HepG2 (cell line): ENCODE measurements at regions not wholly inside any gene's neighbourhood (a gene's known extent, or its start where the extent isn't known, plus 50 kb on each side); places are given as distances from the start of the nearest gene placed in this dataset.

Source experiments
- ATAC-seq: fragments of 200-7000 bp; cut with Tn5 transposase; 3 replicates; pipeline ENCODE4 v1.9.1; 2020; ENCODE audit warnings: mild to moderate bottlenecking, moderate library complexity
- BruUV-seq: library from RNA; stranded (reverse); fragments of 400-500 nt; replicated peaks from 2 replicates; lab custom pipeline; 2021; lab: Mats Ljungman, UMichigan
- CTCF ChIA-PET: fragments of 300-600 bp; formaldehyde crosslinking; extraction: SDS; loops from one replicate; lab custom pipeline; 2021; ENCODE audit warnings: low total read pairs, inconsistent platforms, low intra/inter-chr PET ratio; lab: Yijun Ruan, JAX
- POLR2A ChIA-PET: fragments of 350-600 bp; sonication (Branson Sonifier 250); formaldehyde crosslinking; loops from one replicate; lab custom pipeline; 2020; ENCODE audit warnings: antibody characterized with exemption, inconsistent platforms; lab: Yijun Ruan, JAX
- DNase-seq: peaks from one replicate; pipeline ENCODE4 v3.0.0-alpha.2; 2015; ENCODE audit warnings: low spot score
- FAIRE-seq: peaks from 3 replicates; lab custom pipeline; 2011; peaks lifted over from hg19 to GRCh38; lab: Jason Lieb, UNC
- H2AFZ ChIP-seq: one replicate; pipeline ENCODE4 v1.6.1; 2011; ENCODE audit warnings: low read length, inconsistent platforms
- H3K27ac ChIP-seq: fragments of 300-600 bp; 3 replicates; pipeline ENCODE4 v1.8.0; 2011; ENCODE audit warnings: mixed run types, mild to moderate bottlenecking, mixed read lengths, low read length, inconsistent platforms; ENCODE audit not compliant: insufficient read depth; ENCODE audit errors: extremely low read length
- H3K27me3 ChIP-seq, 2 experiments: fragments of 200-600 bp in 1 of 2; 2 replicates in 1 of 2; 3 replicates in 1 of 2; pipeline versions ENCODE4 v1.6.0 to v1.8.0; 2011; ENCODE audit warnings: low read length in 2 of 2, mild to moderate bottlenecking in 2 of 2, moderate library complexity in 2 of 2, inconsistent platforms in 1 of 2; ENCODE audit not compliant: insufficient read depth in 2 of 2, control insufficient read depth in 1 of 2
- H3K36me3 ChIP-seq, 2 experiments: fragments of 200-600 bp in 1 of 2; replicated peaks in 1 of 2; 2 replicates in 1 of 2; 3 replicates in 1 of 2; pipeline versions ENCODE4 v1.5.1 to v1.8.0; 2011; ENCODE audit warnings: low read length in 2 of 2, inconsistent platforms in 1 of 2; ENCODE audit not compliant: insufficient read depth in 2 of 2, control insufficient read depth in 1 of 2
- H3K4me1 ChIP-seq: 2 replicates; pipeline ENCODE4 v1.5.1; 2012; ENCODE audit warnings: low read length, inconsistent platforms; ENCODE audit not compliant: insufficient read depth
- H3K4me2 ChIP-seq: 2 replicates; pipeline ENCODE4 v1.6.0; 2011; ENCODE audit warnings: low read depth, low read length, inconsistent platforms
- H3K4me3 ChIP-seq, 3 experiments: fragments of 200-600 bp in 1 of 3; sonication (generic), shearing (Covaris generic) in 1 of 3; replicated peaks in 1 of 3; 2 replicates each; pipeline ENCODE4 v1.5.1; 2011 to 2016; ENCODE audit warnings: low read length in 3 of 3, inconsistent platforms in 2 of 3, low read depth in 2 of 3, mild to moderate bottlenecking in 2 of 3, control low read depth in 1 of 3, mixed read lengths in 1 of 3; ENCODE audit not compliant: insufficient read depth in 1 of 3
- H3K79me2 ChIP-seq: one replicate; pipeline ENCODE4 v1.6.1; 2011; ENCODE audit warnings: low read length, inconsistent platforms; ENCODE audit not compliant: insufficient read depth
- H3K9ac ChIP-seq: 2 replicates; pipeline ENCODE4 v1.6.0; 2011; ENCODE audit warnings: mild to moderate bottlenecking, low read depth, low read length, inconsistent platforms; ENCODE audit not compliant: insufficient read depth
- H3K9me3 ChIP-seq: 2 replicates; pipeline ENCODE4 v1.5.1; 2012; ENCODE audit warnings: mild to moderate bottlenecking, low read length
- H4K20me1 ChIP-seq: 2 replicates; pipeline ENCODE4 v1.6.0; 2011; ENCODE audit warnings: inconsistent platforms, mild to moderate bottlenecking, low read length, moderate library complexity; ENCODE audit not compliant: insufficient read depth
- BRD4 ChIP-seq: sonication (generic); formaldehyde crosslinking; IDR thresholded peaks from 2 replicates; pipeline ENCODE4 v1.4.0; 2020; ENCODE audit warnings: missing genetic modification reagents
- GABPA ChIP-seq, 2 experiments: IDR thresholded peaks; 2 replicates each; pipeline ENCODE4 v1.6.1; 2011 to 2016; ENCODE audit warnings: low read depth in 2 of 2, low read length in 1 of 2, missing biosample characterization in 1 of 2, missing genetic modification characterization in 1 of 2
- MXD1 ChIP-seq: sonication (generic); formaldehyde crosslinking; IDR thresholded peaks from 2 replicates; pipeline ENCODE4 v1.4.0; 2020; ENCODE audit warnings: mild to moderate bottlenecking, missing genetic modification reagents
- PAXIP1 ChIP-seq: sonication (generic); formaldehyde crosslinking; conservative IDR thresholded peaks from 2 replicates; pipeline ENCODE4 v1.4.0; 2020; ENCODE audit warnings: mild to moderate bottlenecking, missing genetic modification reagents, moderate library complexity
- SNAI1 ChIP-seq: sonication (generic); formaldehyde crosslinking; IDR thresholded peaks from 2 replicates; pipeline ENCODE4 v1.5.0; 2020; ENCODE audit warnings: mild to moderate bottlenecking, missing genetic modification reagents, borderline replicate concordance
- ZBTB7B ChIP-seq: sonication (generic); formaldehyde crosslinking; IDR thresholded peaks from 2 replicates; pipeline ENCODE4 v1.4.0; 2020; ENCODE audit warnings: missing genetic modification reagents
- ZKSCAN5 ChIP-seq: sonication (generic); formaldehyde crosslinking; IDR thresholded peaks from 2 replicates; pipeline ENCODE4 v1.5.1; 2020; ENCODE audit warnings: mild to moderate bottlenecking, missing genetic modification reagents
- ZNF768 ChIP-seq: sonication (generic); formaldehyde crosslinking; IDR thresholded peaks from 2 replicates; pipeline ENCODE4 v1.4.0; 2020; ENCODE audit warnings: missing genetic modification reagents
- ZNF816 ChIP-seq: sonication (generic); formaldehyde crosslinking; IDR thresholded peaks from 2 replicates; pipeline ENCODE4 v1.8.0; 2022; ENCODE audit warnings: missing genetic modification reagents, mild to moderate bottlenecking, borderline replicate concordance
- WGBS: methylation state at CpG from one replicate; pipeline ENCODE4 v1.1.6; 2017; ENCODE audit warnings: low lambda C conversion rate; 5-methylcytosine and 5-hydroxymethylcytosine counted together
- in situ Hi-C: cut with HindIII; loops from 2 replicates; pipeline ENCODE4 v1.10.0; 2017; ENCODE audit warnings: low pct_unique_long_range_greater_than_20kb; ENCODE audit not compliant: extremely low pct_ligation_motif_present
- intact Hi-C: fragments of 100-400 bp; cut with micrococcal nuclease; formaldehyde crosslinking; loops from one replicate; pipeline ENCODE4 v1.10.0; 2022; ENCODE audit not compliant: unreplicated experiment

- no peaks in the 10 kb centered on the region for H3K4me1 ChIP-seq
- ChIA-PET CTCF (no interaction called here), POLR2A (no interaction called here)
- in situ Hi-C loops (no loop called here), intact Hi-C loops (no loop called here)
- no peak overlapping the region for H3K4me3 ChIP-seq
- no peak overlapping the region for H2AFZ ChIP-seq
- H3K9me3 ChIP-seq, result no peaks in the 10 kb centered on the region
- no peaks in the 10 kb centered on the region for H3K79me2 ChIP-seq
- H3K36me3 ChIP-seq, result no peaks in the 10 kb centered on the region
- H3K27me3 ChIP-seq, result peaks cover 0 to 28% of the 10 kb centered on the region in 2 experiments; a peak in 4 of 5 replicates
- no peak overlapping the region for H3K27ac ChIP-seq
- FAIRE-seq (no peak), DNase-seq (no peak), ATAC-seq (no peak)
- H3K4me2 ChIP-seq, result no peak overlapping the region
- WGBS, result no CpG with 5 or more reads among the region's 1 CpG
- TF ChIP-seq GABPA (IDR thresholded peaks at IDR 0.05; ENCODE audit: low read depth, low read length), result no peak
- TF ChIP-seq GABPA (CRISPR knock-in tag; IDR thresholded peaks at IDR 0.05; ENCODE audit: low read depth), result no peak
- TF ChIP-seq MXD1 (CRISPR knock-in tag), result no peak
- no peak for TF ChIP-seq ZNF816 (CRISPR knock-in tag)
- no peak for TF ChIP-seq PAXIP1 (CRISPR knock-in tag)
- no peak for TF ChIP-seq SNAI1
- TF ChIP-seq ZKSCAN5 (CRISPR knock-in tag), result no peak
- no peak for TF ChIP-seq ZNF768 (CRISPR knock-in tag)
- TF ChIP-seq BRD4 (CRISPR knock-in tag), result no peak
- TF ChIP-seq ZBTB7B (CRISPR knock-in tag), result no peak
- no peak overlapping the region for H3K9ac ChIP-seq
- BruUV-seq, result no TSS peak
- no peaks in the 10 kb centered on the region for H4K20me1 ChIP-seq
Measured at GRCh38 chr7:26588511-26588910, 275.9 kb downstream of the SKAP2 start.
